GM23338 (cell line): ENCODE measurements at regions not wholly inside any gene's neighbourhood (a gene's known extent, or its start where the extent isn't known, plus 50 kb on each side); places are given as distances from the start of the nearest gene placed in this dataset.

Experiments
- ATAC-seq: fragments of 200-7000 bp; cut with Tn5 transposase; 3 replicates; pipeline ENCODE4 v1.9.1; 2020
- DNase-seq: peaks from one replicate; pipeline ENCODE4 v3.0.0-alpha.2; 2015; ENCODE audit warnings: low spot score
- H2AFZ ChIP-seq: fragments of 200-600 bp; sonication (generic); 2 replicates; pipeline ENCODE4 v1.8.0; 2016; ENCODE audit warnings: antibody characterized with exemption, mild to moderate bottlenecking, moderate library complexity
- H3F3A ChIP-seq: fragments of 200-600 bp; sonication (generic); replicated peaks from 2 replicates; pipeline ENCODE4 v1.8.0; 2017; ENCODE audit warnings: antibody characterized with exemption, mixed run types, low read depth
- H3K27ac ChIP-seq: fragments of 200-600 bp; sonication (generic); 2 replicates; pipeline ENCODE4 v1.6.1; 2016; ENCODE audit warnings: low read depth
- H3K27me3 ChIP-seq: fragments of 200-600 bp; sonication (generic); 2 replicates; pipeline ENCODE4 v1.8.0; 2016; ENCODE audit warnings: mild to moderate bottlenecking, mixed run types, moderate library complexity; ENCODE audit not compliant: insufficient read depth
- H3K36me3 ChIP-seq: fragments of 200-600 bp; sonication (generic); 2 replicates; pipeline ENCODE4 v1.8.0; 2016; ENCODE audit warnings: mild to moderate bottlenecking; ENCODE audit not compliant: insufficient read depth
- H3K4me1 ChIP-seq: fragments of 200-600 bp; sonication (generic); 2 replicates; pipeline ENCODE4 v1.8.0; 2016; ENCODE audit warnings: mild to moderate bottlenecking, moderate library complexity; ENCODE audit not compliant: insufficient read depth
- H3K4me2 ChIP-seq: fragments of 200-600 bp; sonication (generic); 2 replicates; pipeline ENCODE4 v1.7.1; 2017; ENCODE audit warnings: mixed run types
- H3K4me3 ChIP-seq: fragments of 200-600 bp; sonication (generic); 2 replicates; pipeline ENCODE4 v1.6.1; 2016; ENCODE audit warnings: mixed run types
- H3K79me2 ChIP-seq: fragments of 200-600 bp; sonication (generic); replicated peaks from 2 replicates; pipeline ENCODE4 v1.8.0; 2017; ENCODE audit warnings: mild to moderate bottlenecking; ENCODE audit not compliant: insufficient read depth
- H3K9me2 ChIP-seq: fragments of 200-600 bp; sonication (generic); 2 replicates; pipeline ENCODE4 v1.8.0; 2017; ENCODE audit not compliant: insufficient read depth
- H4K20me1 ChIP-seq: fragments of 200-600 bp; sonication (generic); replicated peaks from 2 replicates; pipeline ENCODE4 v1.8.0; 2017; ENCODE audit warnings: mild to moderate bottlenecking; ENCODE audit not compliant: insufficient read depth
- H3K27ac Mint-ChIP-seq: 2 replicates; pipeline ENCODE4 v1.8.0; 2020; ENCODE audit warnings: inconsistent platforms, mild to moderate bottlenecking, moderate library complexity, mixed read lengths
- H3K27me3 Mint-ChIP-seq: 3 replicates; pipeline ENCODE4 v1.8.0; 2022; ENCODE audit warnings: low read depth, mild to moderate bottlenecking, moderate library complexity, mixed read lengths, inconsistent platforms; ENCODE audit not compliant: insufficient read depth, poor library complexity
- H3K36me3 Mint-ChIP-seq: 3 replicates; pipeline ENCODE4 v1.8.0; 2021; ENCODE audit warnings: low read depth, mild to moderate bottlenecking, inconsistent platforms, moderate library complexity, mixed read lengths
- H3K4me1 Mint-ChIP-seq: 3 replicates; pipeline ENCODE4 v1.8.0; 2020; ENCODE audit warnings: mild to moderate bottlenecking, inconsistent platforms, mixed read lengths
- H3K4me3 Mint-ChIP-seq: 3 replicates; pipeline ENCODE4 v1.8.0; 2021; ENCODE audit warnings: moderate library complexity, mild to moderate bottlenecking, inconsistent platforms, mixed read lengths
- H3K9me3 Mint-ChIP-seq: 3 replicates; pipeline ENCODE4 v1.8.0; 2020; ENCODE audit warnings: moderate library complexity, mild to moderate bottlenecking, inconsistent platforms, mixed read lengths
- CREB1 ChIP-seq: fragments of 250-450 bp; sonication (Bioruptor Pico); IDR thresholded peaks from 2 replicates; pipeline ENCODE4 v1.5.0; 2020; ENCODE audit warnings: low read depth, mild to moderate bottlenecking, moderate library complexity
- EZH2phosphoT487 ChIP-seq: fragments of 200-600 bp; sonication (generic); IDR thresholded peaks from one replicate; pipeline ENCODE4 v1.8.1; 2018; ENCODE audit warnings: antibody characterized with exemption; ENCODE audit not compliant: unreplicated experiment
- REST ChIP-seq: IDR thresholded peaks from one replicate; pipeline ENCODE4 v1.6.1; 2018; ENCODE audit warnings: antibody characterized with exemption; ENCODE audit not compliant: unreplicated experiment
- ZNF331 ChIP-seq: fragments of 250-450 bp; sonication (Bioruptor Pico); IDR thresholded peaks from 2 replicates; pipeline ENCODE4 v1.5.0; 2020; ENCODE audit warnings: low read depth, mild to moderate bottlenecking, moderate library complexity
- ZNF462 ChIP-seq: fragments of 250-450 bp; sonication (Bioruptor Pico); IDR thresholded peaks from 2 replicates; pipeline ENCODE4 v1.5.0; 2020; ENCODE audit warnings: mild to moderate bottlenecking, moderate library complexity

GRCh38 chr6:98716341-98716740 is 118.0 kb upstream of the POU3F2 start:
- Histone ChIP-seq H4K20me1 (no peaks in the 10 kb centered on the region), H2AFZ (peak overlapping the region; percentile 34), H3F3A (no peaks in the 10 kb centered on the region), H3K4me1 (peaks cover 29% of the 10 kb centered on the region), H3K4me2 (peak overlapping the region; percentile 58), H3K27me3 (no peaks in the 10 kb centered on the region), H3K4me3 (no peak overlapping the region), H3K9me2 (no peaks in the 10 kb centered on the region), H3K27ac (no peak overlapping the region), H3K79me2 (no peaks in the 10 kb centered on the region), H3K36me3 (no peaks in the 10 kb centered on the region)
- ATAC-seq (peak; percentile 92), DNase-seq (peak; percentile 55)
- H3K36me3 Mint-ChIP-seq, result peaks cover 7% of the 10 kb centered on the region; the same call in 1 of the 3 replicates
- peaks cover 4% of the 10 kb centered on the region; the same call in 2 of the 3 replicates for H3K9me3 Mint-ChIP-seq
- peak overlapping the region; percentile 58 for H3K27ac Mint-ChIP-seq
- TF ChIP-seq ZNF331, result no peak
- TF ChIP-seq EZH2phosphoT487, result no peak
- TF ChIP-seq CREB1, result no peak
- 0 out of 2 replicates have a peak, but pooled peaks have one; percentile 24 for TF ChIP-seq ZNF462 (CRISPR knock-in tag)
- no peak for TF ChIP-seq REST
- peaks cover 42% of the 10 kb centered on the region for H3K4me1 Mint-ChIP-seq
- peaks cover 6% of the 10 kb centered on the region for H3K27me3 Mint-ChIP-seq
- peak overlapping the region; percentile 56 for H3K4me3 Mint-ChIP-seq
